Smooth muscle cell (in vitro differentiated cells): ENCODE measurements at regions not wholly inside any gene's neighbourhood (a gene's known extent, or its start where the extent isn't known, plus 50 kb on each side); places are given as distances from the start of the nearest gene placed in this dataset.
A peak's percentile ranks its signal among the peaks of the same experiment; 100 is the strongest.

Experiments
- DNase-seq: peaks from one replicate; lab custom pipeline; 2025; ENCODE audit not compliant: unreplicated experiment; lab: John Stamatoyannopoulos, UW
- H2AFZ ChIP-seq: fragments of 200-600 bp; sonication (generic); 2 replicates; pipeline ENCODE4 v1.6.0; 2016; ENCODE audit warnings: antibody characterized with exemption, low read depth, mild to moderate bottlenecking
- H3F3A ChIP-seq: fragments of 200-600 bp; sonication (generic); 2 replicates; pipeline ENCODE4 v1.6.0; 2017; ENCODE audit warnings: antibody characterized with exemption, low read depth
- H3K27ac ChIP-seq: fragments of 200-600 bp; sonication (generic); 2 replicates; pipeline ENCODE4 v1.5.1; 2016; ENCODE audit warnings: low read depth, mild to moderate bottlenecking
- H3K27me3 ChIP-seq: fragments of 200-600 bp; sonication (generic); 2 replicates; pipeline ENCODE4 v1.6.1; 2016; ENCODE audit warnings: low read depth, mild to moderate bottlenecking
- H3K36me3 ChIP-seq: fragments of 200-600 bp; sonication (generic); 2 replicates; pipeline ENCODE4 v1.5.1; 2016; ENCODE audit warnings: low read depth
- H3K4me1 ChIP-seq: fragments of 200-600 bp; sonication (generic); 2 replicates; pipeline ENCODE4 v1.5.1; 2016; ENCODE audit warnings: low read depth
- H3K4me2 ChIP-seq: fragments of 200-600 bp; sonication (generic); 2 replicates; pipeline ENCODE4 v1.6.0; 2016; ENCODE audit warnings: mild to moderate bottlenecking
- H3K4me3 ChIP-seq: fragments of 200-600 bp; sonication (generic); 2 replicates; pipeline ENCODE4 v1.5.1; 2016; ENCODE audit warnings: mild to moderate bottlenecking
- H3K79me2 ChIP-seq: fragments of 200-600 bp; sonication (generic); 2 replicates; pipeline ENCODE4 v1.6.0; 2016; ENCODE audit warnings: low read depth, mild to moderate bottlenecking
- H3K9ac ChIP-seq: fragments of 200-600 bp; sonication (generic); 2 replicates; pipeline ENCODE4 v1.6.0; 2016; ENCODE audit warnings: low read depth
- H3K9me3 ChIP-seq: fragments of 200-600 bp; sonication (generic); replicated peaks from 2 replicates; pipeline ENCODE4 v1.5.1; 2016; ENCODE audit warnings: low read depth
- H4K20me1 ChIP-seq: fragments of 200-600 bp; sonication (generic); 2 replicates; pipeline ENCODE4 v1.6.0; 2016; ENCODE audit warnings: low read depth
- WGBS: methylation state at CpG from one replicate; pipeline ENCODE4 v1.1.7; 2016; ENCODE audit warnings: low lambda C conversion rate; 5-methylcytosine and 5-hydroxymethylcytosine counted together
- TF ChIP-seq, protein P1 (sequence below): fragments of 200-600 bp; sonication (generic); IDR thresholded peaks from 2 replicates; pipeline ENCODE4 v1.5.1; 2017; ENCODE audit warnings: borderline replicate concordance, mild to moderate bottlenecking, antibody characterized with exemption; ENCODE audit not compliant: insufficient read depth, poor library complexity, severe bottlenecking

DNA sequence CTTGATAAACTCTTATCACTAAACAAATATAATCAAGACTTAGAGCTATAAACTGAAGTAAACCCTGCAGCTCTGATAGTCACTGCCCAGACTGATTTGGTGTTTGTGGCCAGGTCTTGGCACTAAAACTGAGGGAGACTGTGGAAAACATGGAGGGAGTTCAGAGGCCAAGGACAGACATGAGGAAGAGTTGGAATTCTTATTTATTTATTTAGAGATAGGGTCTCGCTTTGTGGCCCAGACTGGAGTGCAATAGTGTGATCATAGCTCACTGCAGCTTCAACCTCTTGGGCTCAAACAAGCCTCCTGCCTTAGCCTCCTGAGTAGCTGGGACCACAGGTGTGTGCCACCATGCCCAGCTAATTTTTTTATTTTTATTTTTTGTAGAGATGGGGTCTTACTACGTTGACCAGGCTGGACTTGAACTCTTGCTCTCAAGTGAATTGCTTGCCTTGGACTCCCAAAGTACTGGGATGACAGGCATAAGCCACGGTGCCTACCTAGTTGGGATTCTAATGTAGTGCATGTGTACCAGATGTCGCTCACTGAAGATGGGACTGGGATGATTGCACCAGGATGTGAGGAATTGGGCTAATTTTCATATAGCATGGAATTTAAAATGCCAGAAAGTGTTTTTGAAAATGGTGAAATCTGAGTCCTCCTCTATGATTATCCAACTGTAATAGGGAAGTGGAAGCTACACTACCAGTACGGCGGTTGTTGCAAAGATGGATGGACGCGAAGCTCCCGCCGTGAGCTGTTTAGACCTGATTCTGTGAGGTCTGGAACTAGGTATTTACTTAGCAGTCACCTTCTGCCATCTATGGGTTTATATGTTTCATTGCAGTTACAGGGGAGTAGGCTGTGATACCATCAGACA lies 52.7 kb upstream of the CTLA4 start:
- no peaks in the 10 kb centered on the region for H3K36me3 ChIP-seq
- H3K79me2 ChIP-seq = no peaks in the 10 kb centered on the region
- H3F3A ChIP-seq = no peaks in the 10 kb centered on the region
- no peak overlapping the region for H3K9ac ChIP-seq
- WGBS = 45% methylated on average over 10 of the region's 10 CpGs
- no peak for DNase-seq
- no peaks in the 10 kb centered on the region for H3K9me3 ChIP-seq
- no peak overlapping the region for H2AFZ ChIP-seq
- no peak overlapping the region for H3K27ac ChIP-seq
- no peaks in the 10 kb centered on the region for H3K4me1 ChIP-seq
- TF ChIP-seq, protein P1, sequence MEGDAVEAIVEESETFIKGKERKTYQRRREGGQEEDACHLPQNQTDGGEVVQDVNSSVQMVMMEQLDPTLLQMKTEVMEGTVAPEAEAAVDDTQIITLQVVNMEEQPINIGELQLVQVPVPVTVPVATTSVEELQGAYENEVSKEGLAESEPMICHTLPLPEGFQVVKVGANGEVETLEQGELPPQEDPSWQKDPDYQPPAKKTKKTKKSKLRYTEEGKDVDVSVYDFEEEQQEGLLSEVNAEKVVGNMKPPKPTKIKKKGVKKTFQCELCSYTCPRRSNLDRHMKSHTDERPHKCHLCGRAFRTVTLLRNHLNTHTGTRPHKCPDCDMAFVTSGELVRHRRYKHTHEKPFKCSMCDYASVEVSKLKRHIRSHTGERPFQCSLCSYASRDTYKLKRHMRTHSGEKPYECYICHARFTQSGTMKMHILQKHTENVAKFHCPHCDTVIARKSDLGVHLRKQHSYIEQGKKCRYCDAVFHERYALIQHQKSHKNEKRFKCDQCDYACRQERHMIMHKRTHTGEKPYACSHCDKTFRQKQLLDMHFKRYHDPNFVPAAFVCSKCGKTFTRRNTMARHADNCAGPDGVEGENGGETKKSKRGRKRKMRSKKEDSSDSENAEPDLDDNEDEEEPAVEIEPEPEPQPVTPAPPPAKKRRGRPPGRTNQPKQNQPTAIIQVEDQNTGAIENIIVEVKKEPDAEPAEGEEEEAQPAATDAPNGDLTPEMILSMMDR = peak; percentile 71
- peaks cover 20% of the 10 kb centered on the region for H3K27me3 ChIP-seq
- peak overlapping the region; percentile 62 for H3K4me2 ChIP-seq
- no peaks in the 10 kb centered on the region for H4K20me1 ChIP-seq
- no peak overlapping the region for H3K4me3 ChIP-seq

DNA sequence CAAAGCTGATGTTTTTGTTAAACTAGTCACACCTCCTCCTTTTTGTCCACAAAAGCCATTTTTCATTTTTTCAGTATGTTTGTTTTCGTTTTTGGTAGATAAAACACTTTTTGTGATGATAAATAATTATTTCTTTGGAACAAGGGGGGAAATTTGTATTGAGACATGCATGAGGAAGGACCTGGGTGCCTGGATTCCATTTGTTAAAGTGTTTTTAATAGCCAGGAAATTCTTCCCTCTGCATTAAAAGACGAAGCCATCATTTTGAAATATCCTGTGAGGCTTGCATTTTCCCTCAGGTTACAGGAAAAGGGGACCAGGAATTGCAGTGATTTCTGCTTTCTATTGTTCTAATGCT lies 52.1 kb upstream of the CTLA4 start:
- no peaks in the 10 kb centered on the region for H3K4me1 ChIP-seq
- DNase-seq = no peak
- no peaks in the 10 kb centered on the region for H3F3A ChIP-seq
- H3K4me3 ChIP-seq = no peak overlapping the region
- 1% methylated on average over 2 of the region's 2 CpGs for WGBS
- no peak overlapping the region for H3K27ac ChIP-seq
- no peaks in the 10 kb centered on the region for H3K36me3 ChIP-seq
- no peak overlapping the region for H3K9ac ChIP-seq
- no peaks in the 10 kb centered on the region for H3K9me3 ChIP-seq
- H3K27me3 ChIP-seq = peaks cover 20% of the 10 kb centered on the region
- no peaks in the 10 kb centered on the region for H3K79me2 ChIP-seq
- no peak overlapping the region for H2AFZ ChIP-seq
- TF ChIP-seq, protein P1 = no peak
- H4K20me1 ChIP-seq = no peaks in the 10 kb centered on the region
- H3K4me2 ChIP-seq = no peak overlapping the region

DNA sequence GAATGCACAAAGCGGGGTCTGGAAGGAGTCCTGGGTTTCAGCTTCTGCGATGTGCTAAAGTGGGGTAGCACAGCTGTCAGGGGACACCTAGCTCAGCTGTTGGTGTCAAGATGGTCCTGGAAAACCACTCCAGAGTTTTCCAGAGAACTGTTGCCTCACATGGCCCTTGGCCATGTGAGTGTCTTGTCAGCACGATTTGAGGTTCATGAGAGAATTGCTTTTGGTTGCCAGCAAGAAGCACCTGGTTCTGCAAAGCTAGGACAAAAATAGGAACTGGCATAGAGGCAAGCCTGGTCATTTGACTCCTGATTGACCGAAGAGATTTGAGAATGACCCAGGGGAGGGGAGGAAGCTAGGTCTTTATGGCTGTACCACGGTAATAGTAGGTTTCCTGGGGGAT lies 50.4 kb upstream of the CTLA4 start:
- Histone ChIP-seq H2AFZ (no peak overlapping the region), H3K27me3 (peaks cover 20% of the 10 kb centered on the region), H3K4me3 (no peak overlapping the region), H3K9ac (no peak overlapping the region), H3K9me3 (no peaks in the 10 kb centered on the region), H3K79me2 (no peaks in the 10 kb centered on the region), H3F3A (no peaks in the 10 kb centered on the region), H3K4me2 (no peak overlapping the region), H3K27ac (no peak overlapping the region), H3K36me3 (no peaks in the 10 kb centered on the region), H3K4me1 (no peaks in the 10 kb centered on the region), H4K20me1 (no peaks in the 10 kb centered on the region)
- TF ChIP-seq, protein P1 = no peak
- 87% methylated on average over 5 of the region's 5 CpGs for WGBS
- DNase-seq = no peak
